ENCODE measurements at regions not wholly inside any gene's neighbourhood (a gene's known extent, or its start where the extent isn't known, plus 50 kb on each side); places are given as distances from the start of the nearest gene placed in this dataset.

GRCh38 chr3:27888562-27888961 lies 166.4 kb upstream of the EOMES start:
- TF ChIP-seq, protein P1, sequence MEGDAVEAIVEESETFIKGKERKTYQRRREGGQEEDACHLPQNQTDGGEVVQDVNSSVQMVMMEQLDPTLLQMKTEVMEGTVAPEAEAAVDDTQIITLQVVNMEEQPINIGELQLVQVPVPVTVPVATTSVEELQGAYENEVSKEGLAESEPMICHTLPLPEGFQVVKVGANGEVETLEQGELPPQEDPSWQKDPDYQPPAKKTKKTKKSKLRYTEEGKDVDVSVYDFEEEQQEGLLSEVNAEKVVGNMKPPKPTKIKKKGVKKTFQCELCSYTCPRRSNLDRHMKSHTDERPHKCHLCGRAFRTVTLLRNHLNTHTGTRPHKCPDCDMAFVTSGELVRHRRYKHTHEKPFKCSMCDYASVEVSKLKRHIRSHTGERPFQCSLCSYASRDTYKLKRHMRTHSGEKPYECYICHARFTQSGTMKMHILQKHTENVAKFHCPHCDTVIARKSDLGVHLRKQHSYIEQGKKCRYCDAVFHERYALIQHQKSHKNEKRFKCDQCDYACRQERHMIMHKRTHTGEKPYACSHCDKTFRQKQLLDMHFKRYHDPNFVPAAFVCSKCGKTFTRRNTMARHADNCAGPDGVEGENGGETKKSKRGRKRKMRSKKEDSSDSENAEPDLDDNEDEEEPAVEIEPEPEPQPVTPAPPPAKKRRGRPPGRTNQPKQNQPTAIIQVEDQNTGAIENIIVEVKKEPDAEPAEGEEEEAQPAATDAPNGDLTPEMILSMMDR (conservative IDR thresholded peaks at IDR 0.05; ENCODE audit: low read depth, low read length), result no peak
- TF ChIP-seq EZH2 (IDR thresholded peaks at IDR 0.05; ENCODE audit: borderline replicate concordance, low read depth, low read length, poor library complexity, severe bottlenecking), result no peak
